Transverse colon (tissue), 4 donors: ENCODE measurements at regions not wholly inside any gene's neighbourhood (a gene's known extent, or its start where the extent isn't known, plus 50 kb on each side); places are given as distances from the start of the nearest gene placed in this dataset.
"Not testable (repeated sequence)": the region's sequence is repeated elsewhere in the genome, so short reads cannot be mapped to it uniquely, and the experiment has no call there.

ENCODE experiments used
- DNase-seq: peaks from one replicate; pipeline ENCODE4 v3.0.0-alpha.2; 2019
- H3K27ac ChIP-seq, 4 donors: fragments of 200-600 bp; sonication (generic); 2 replicates each; pipeline ENCODE4 v1.5.1; 2016 to 2018; ENCODE audit warnings: inconsistent platforms in 4 of 4
- H3K27me3 ChIP-seq: fragments of 200-600 bp; sonication (generic); 2 replicates; pipeline ENCODE4 v1.5.1; 2017; ENCODE audit warnings: inconsistent platforms
- H3K36me3 ChIP-seq, 4 donors: fragments of 200-600 bp; sonication (generic); 2 replicates each; pipeline ENCODE4 v1.5.1; 2017 to 2019; ENCODE audit warnings: inconsistent platforms in 4 of 4
- H3K4me1 ChIP-seq, 4 donors: fragments of 200-600 bp; sonication (generic); 2 replicates each; pipeline ENCODE4 v1.5.1; 2017 to 2020; ENCODE audit warnings: inconsistent platforms in 4 of 4
- H3K4me3 ChIP-seq, 4 donors: fragments of 200-600 bp; sonication (generic); 1 replicate in 1 of 4; 2 replicates in 3 of 4; pipeline versions ENCODE4 v1.5.1 to v1.6.1; 2017 to 2019; ENCODE audit warnings: inconsistent platforms in 4 of 4
- H3K9me3 ChIP-seq, 2 donors: fragments of 200-600 bp; sonication (generic); 2 replicates each; pipeline ENCODE4 v1.5.1; 2017 to 2019; ENCODE audit warnings: inconsistent platforms in 2 of 2
- EP300 ChIP-seq: sonication (generic); formaldehyde crosslinking; IDR thresholded peaks from one replicate; pipeline ENCODE4 v1.6.1; 2017; ENCODE audit warnings: antibody characterized with exemption, low read depth
- POLR2A ChIP-seq: fragments of 450-650 bp; IDR thresholded peaks from one replicate; pipeline ENCODE4 v1.6.1; 2016; ENCODE audit warnings: antibody characterized with exemption, mild to moderate bottlenecking, moderate library complexity
- POLR2AphosphoS5 ChIP-seq, 3 donors: sonication (generic); formaldehyde crosslinking; IDR thresholded peaks; one replicate each; pipeline ENCODE4 v1.6.1; 2016; ENCODE audit warnings: antibody characterized with exemption in 3 of 3
- WGBS, 2 donors: methylation state at CpG; one replicate each; pipeline ENCODE4 v1.1.5; 2018; ENCODE audit warnings: low coverage in 1 of 2; 5-methylcytosine and 5-hydroxymethylcytosine counted together
- in situ Hi-C, 4 donors: fragments of 200-750 bp; cut with MboI; loops; one replicate each; pipeline versions ENCODE4 v1.15.0 to v1.15.1; 2017; ENCODE audit warnings: low sequenced_read_pairs in 3 of 4, low pct_ligation_motif_present in 1 of 4, low pct_unique_long_range_greater_than_20kb in 1 of 4
- intact Hi-C: fragments of 100-400 bp; cut with DNase I; formaldehyde crosslinking; loops from one replicate; pipeline ENCODE4 v1.15.1; 2023; ENCODE audit warnings: low total_unique reads
- TF ChIP-seq, protein P1 (sequence below), 5 experiments: fragments of 200-600 bp in 3 of 5; fragments of 450-650 bp in 2 of 5; sonication (generic) in 3 of 5; IDR thresholded peaks; 1 replicate in 2 of 5; 2 replicates in 3 of 5; pipeline ENCODE4 v1.5.1; 2016 to 2017; ENCODE audit warnings: antibody characterized with exemption in 5 of 5, inconsistent platforms in 3 of 5, mild to moderate bottlenecking in 2 of 5, moderate library complexity in 1 of 5

DNA sequence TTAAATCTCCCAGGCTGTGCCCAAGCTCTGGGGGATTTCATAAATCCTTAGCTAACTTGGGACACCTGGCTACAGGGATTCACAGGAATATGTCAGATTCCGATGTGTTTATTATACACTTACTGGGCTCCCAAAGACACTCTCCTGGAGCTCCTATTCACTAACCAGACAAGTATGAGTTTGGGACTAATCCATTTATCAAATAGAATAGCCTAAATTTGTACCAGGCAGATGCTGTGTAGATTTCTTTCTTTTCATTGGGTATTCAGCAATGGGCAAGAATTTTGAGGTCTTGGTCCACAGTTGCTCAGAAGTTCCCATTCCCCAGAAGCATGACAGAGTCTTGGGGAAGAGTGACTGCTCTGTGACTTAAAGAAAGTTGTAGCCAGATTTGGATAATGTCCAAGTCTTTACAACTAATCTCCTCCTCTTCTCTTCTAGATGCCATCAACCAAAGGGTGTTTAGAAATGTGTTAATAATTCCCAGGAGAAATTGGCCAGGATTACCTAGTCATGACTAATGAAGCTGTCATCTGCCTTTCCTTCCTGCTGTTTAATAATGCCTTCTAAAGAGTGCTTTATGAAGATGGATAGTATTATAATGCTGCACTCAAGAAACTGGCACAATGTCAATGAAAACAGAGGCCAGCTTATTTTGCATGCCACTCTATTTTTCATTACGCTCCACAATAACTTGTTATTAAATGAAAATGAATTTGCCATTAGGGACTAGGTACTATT lies 120.9 kb downstream of the CHIC2 start:
- TF ChIP-seq EP300 (no peak), POLR2AphosphoS5 (IDR thresholded peaks at IDR 0.05) (no peak), POLR2A (no peak)
- TF ChIP-seq, protein P1, sequence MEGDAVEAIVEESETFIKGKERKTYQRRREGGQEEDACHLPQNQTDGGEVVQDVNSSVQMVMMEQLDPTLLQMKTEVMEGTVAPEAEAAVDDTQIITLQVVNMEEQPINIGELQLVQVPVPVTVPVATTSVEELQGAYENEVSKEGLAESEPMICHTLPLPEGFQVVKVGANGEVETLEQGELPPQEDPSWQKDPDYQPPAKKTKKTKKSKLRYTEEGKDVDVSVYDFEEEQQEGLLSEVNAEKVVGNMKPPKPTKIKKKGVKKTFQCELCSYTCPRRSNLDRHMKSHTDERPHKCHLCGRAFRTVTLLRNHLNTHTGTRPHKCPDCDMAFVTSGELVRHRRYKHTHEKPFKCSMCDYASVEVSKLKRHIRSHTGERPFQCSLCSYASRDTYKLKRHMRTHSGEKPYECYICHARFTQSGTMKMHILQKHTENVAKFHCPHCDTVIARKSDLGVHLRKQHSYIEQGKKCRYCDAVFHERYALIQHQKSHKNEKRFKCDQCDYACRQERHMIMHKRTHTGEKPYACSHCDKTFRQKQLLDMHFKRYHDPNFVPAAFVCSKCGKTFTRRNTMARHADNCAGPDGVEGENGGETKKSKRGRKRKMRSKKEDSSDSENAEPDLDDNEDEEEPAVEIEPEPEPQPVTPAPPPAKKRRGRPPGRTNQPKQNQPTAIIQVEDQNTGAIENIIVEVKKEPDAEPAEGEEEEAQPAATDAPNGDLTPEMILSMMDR (IDR thresholded peaks at IDR 0.05), result no peak
- in situ Hi-C loops, result no loop called here
- Histone ChIP-seq H3K27me3 (no peaks in the 10 kb centered on the region), H3K27ac (no peak overlapping the region), H3K9me3 (peaks cover 10 to 11% of the 10 kb centered on the region in 2 donors), H3K4me1 (peaks cover 0 to 3% (median 0%) of the 10 kb centered on the region in 4 donors), H3K4me3 (no peak overlapping the region), H3K36me3 (no peaks in the 10 kb centered on the region)
- 69 to 71% methylated on average over 2 of the region's 2 CpGs for WGBS, 2 donors
- no peak for DNase-seq
- intact Hi-C loops, result no loop called here

DNA sequence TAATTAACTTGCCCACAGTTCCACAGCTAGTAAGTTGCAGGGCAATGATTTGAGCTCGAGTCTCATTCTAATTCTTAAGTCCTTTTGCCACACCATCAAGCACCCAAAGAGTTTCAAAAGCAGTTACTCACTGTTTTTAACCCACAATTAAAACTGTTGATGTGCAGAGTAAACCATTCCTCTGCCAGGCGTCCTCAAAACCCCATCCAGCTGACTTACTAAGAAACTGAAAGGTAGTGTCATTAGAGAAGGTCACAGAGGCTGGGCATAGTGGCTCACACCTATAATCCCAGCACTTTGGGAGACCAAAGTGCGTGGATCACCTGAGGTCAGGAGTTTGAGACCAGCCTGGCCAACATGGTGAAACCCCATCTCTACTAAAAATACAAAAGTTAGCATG lies 121.7 kb downstream of the CHIC2 start:
- 60 to 74% methylated on average over 1 to 3 of the region's 3 CpGs for WGBS, 2 donors
- in situ Hi-C loops, result no loop called here
- Histone ChIP-seq H3K4me1 (peaks cover 0 to 3% (median 0%) of the 10 kb centered on the region in 4 donors), H3K27me3 (no peaks in the 10 kb centered on the region), H3K9me3 (peaks cover 10 to 11% of the 10 kb centered on the region in 2 donors), H3K27ac (no peak overlapping the region), H3K4me3 (no peak overlapping the region), H3K36me3 (no peaks in the 10 kb centered on the region)
- intact Hi-C loops, result loop anchor here (1.0 kb wide), 1 partner anchor 19 kb away; no protein-coding TSS in a partner anchor
- DNase-seq, result no peak
- TF ChIP-seq POLR2AphosphoS5 (IDR thresholded peaks at IDR 0.05) (no peak), EP300 (no peak), POLR2A (no peak)
- TF ChIP-seq, protein P1 (IDR thresholded peaks at IDR 0.05), result no peak

DNA sequence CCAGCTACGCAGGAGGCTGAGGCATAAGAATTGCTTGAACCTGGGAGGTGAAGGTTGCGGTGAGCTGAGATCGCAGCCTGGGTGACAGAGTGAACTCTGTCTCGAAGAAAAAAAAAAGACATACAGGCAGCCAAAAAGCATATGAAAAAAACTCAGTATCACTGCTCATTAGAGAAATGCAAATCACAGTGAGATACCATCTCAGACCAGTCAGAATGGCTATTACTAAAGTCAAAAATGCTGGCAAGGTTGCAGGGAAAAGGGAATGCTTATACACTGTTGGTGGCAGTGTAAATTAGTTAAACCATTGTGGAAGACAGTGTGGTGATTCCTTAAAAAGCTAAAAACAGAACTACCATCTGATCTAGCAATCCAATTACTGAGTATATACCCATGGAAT lies 123.1 kb downstream of the CHIC2 start:
- Histone ChIP-seq H3K4me1 (peaks cover 0 to 3% (median 0%) of the 10 kb centered on the region in 4 donors), H3K9me3 (peaks cover 10 to 11% of the 10 kb centered on the region in 2 donors), H3K27me3 (no peaks in the 10 kb centered on the region), H3K27ac (no peak overlapping the region), H3K4me3 (no peak overlapping the region), H3K36me3 (no peaks in the 10 kb centered on the region)
- WGBS, 2 donors, result 95 to 99% methylated on average over 4 of the region's 4 CpGs
- intact Hi-C loops (no loop called here), in situ Hi-C loops (no loop called here)
- no peak for TF ChIP-seq EP300
- TF ChIP-seq POLR2A, result no peak
- no peak for TF ChIP-seq POLR2AphosphoS5 (IDR thresholded peaks at IDR 0.05)
- TF ChIP-seq, protein P1 (IDR thresholded peaks at IDR 0.05), result no peak
- DNase-seq, result no peak

DNA sequence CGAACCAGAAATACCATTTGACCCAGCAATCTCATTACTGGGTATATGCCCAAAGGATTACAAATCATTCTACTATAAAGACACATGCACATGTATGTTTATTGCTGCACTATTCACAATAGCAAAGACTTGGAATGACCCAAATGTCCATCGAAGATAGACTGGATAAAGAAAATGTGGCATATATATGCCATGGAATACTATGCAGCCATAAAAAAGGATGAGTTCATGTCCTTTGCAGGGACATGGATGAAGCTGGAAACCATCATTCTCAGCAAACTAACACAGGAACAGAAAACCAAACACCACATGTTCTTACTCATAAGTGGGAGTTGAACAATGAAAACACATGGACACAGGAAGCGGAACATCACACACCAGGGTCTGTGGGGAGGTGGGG lies 124.5 kb downstream of the CHIC2 start:
- H3K36me3 ChIP-seq, H3K27me3 ChIP-seq, H3K4me3 ChIP-seq, H3K27ac ChIP-seq, H3K4me1 ChIP-seq, intact Hi-C loops, DNase-seq: not testable (repeated sequence)
- 88 to 92% methylated on average over 3 of the region's 3 CpGs for WGBS, 2 donors
- H3K9me3 ChIP-seq, result peaks cover 10 to 11% of the 10 kb centered on the region in 2 donors
- in situ Hi-C loops, result loop anchor here in 1 of 4 donors (10.0 kb wide), 1 partner anchor 285 kb away; the partner anchor contains the start of gene PDGFRA
